GM12878 (cell line): ENCODE measurements at regions not wholly inside any gene's neighbourhood (a gene's known extent, or its start where the extent isn't known, plus 50 kb on each side); places are given as distances from the start of the nearest gene placed in this dataset.

Source experiments
- ATAC-seq: fragments of 200-7000 bp; cut with Tn5 transposase; 3 replicates; pipeline ENCODE4 v1.9.1; 2020; ENCODE audit warnings: mild to moderate bottlenecking, moderate library complexity
- BruUV-seq: library from RNA; stranded (reverse); fragments of 400-500 nt; replicated peaks from 2 replicates; lab custom pipeline; 2021; lab: Mats Ljungman, UMichigan
- CTCF ChIA-PET: fragments of 300-600 bp; sonication (Branson Sonifier 250); formaldehyde crosslinking; extraction: SDS; loops from one replicate; lab custom pipeline; 2021; ENCODE audit warnings: inconsistent platforms; lab: Yijun Ruan, JAX
- POLR2A ChIA-PET: fragments of 350-600 bp; formaldehyde crosslinking; extraction: SDS; loops from one replicate; lab custom pipeline; 2021; ENCODE audit warnings: inconsistent platforms; lab: Charles Lee
- RAD21 ChIA-PET: fragments of 300-600 bp; sonication (Branson Sonifier 250); formaldehyde crosslinking; loops from one replicate; lab custom pipeline; 2023; ENCODE audit warnings: antibody characterized with exemption; ENCODE audit not compliant: unreplicated experiment; lab: Charles Lee
- SMC1A ChIA-PET: fragments of 300-600 bp; sonication (Branson Sonifier 250); formaldehyde crosslinking; loops from one replicate; lab custom pipeline; 2023; ENCODE audit not compliant: unreplicated experiment, uncharacterized antibody; lab: Charles Lee
- DNase-seq: peaks from one replicate; pipeline ENCODE4 v3.0.0-alpha.2; 2011; ENCODE audit warnings: low read depth, low spot score
- FAIRE-seq: peaks from 3 replicates; lab custom pipeline; 2011; peaks lifted over from hg19 to GRCh38; lab: Jason Lieb, UNC
- H2AFZ ChIP-seq: 2 replicates; pipeline ENCODE4 v1.6.0; 2011; ENCODE audit warnings: low read depth, low read length, control low read depth; ENCODE audit not compliant: control insufficient read depth
- H3K27ac ChIP-seq: 2 replicates; pipeline ENCODE4 v1.5.1; 2011; ENCODE audit warnings: control low read depth; ENCODE audit not compliant: control insufficient read depth, insufficient read depth
- H3K27me3 ChIP-seq, 2 experiments: replicated peaks in 1 of 2; 2 replicates each; pipeline versions ENCODE4 v1.6.0 to v1.6.1; 2011; ENCODE audit warnings: low read length in 1 of 2; ENCODE audit not compliant: control insufficient read depth in 2 of 2, insufficient read depth in 2 of 2
- H3K36me3 ChIP-seq, 2 experiments: 2 replicates each; pipeline ENCODE4 v1.5.1; 2011; ENCODE audit warnings: low read length in 1 of 2; ENCODE audit not compliant: control insufficient read depth in 2 of 2, insufficient read depth in 2 of 2
- H3K4me1 ChIP-seq: 2 replicates; pipeline ENCODE4 v1.6.1; 2011; ENCODE audit warnings: mild to moderate bottlenecking, low read length, moderate library complexity, mixed read lengths; ENCODE audit not compliant: control insufficient read depth, insufficient read depth
- H3K4me2 ChIP-seq: 2 replicates; pipeline ENCODE4 v1.6.0; 2011; ENCODE audit warnings: control low read depth; ENCODE audit not compliant: control insufficient read depth, insufficient read depth
- H3K4me3 ChIP-seq: fragments of 200-600 bp; sonication (generic); 2 replicates; pipeline ENCODE4 v1.5.1; 2016
- H3K79me2 ChIP-seq: 2 replicates; pipeline ENCODE4 v1.6.0; 2011; ENCODE audit warnings: low read length; ENCODE audit not compliant: control insufficient read depth, insufficient read depth
- H3K9ac ChIP-seq: 2 replicates; pipeline ENCODE4 v1.8.0; 2011; ENCODE audit warnings: low read length, control low read depth, mixed read lengths; ENCODE audit not compliant: control insufficient read depth, insufficient read depth
- H3K9me3 ChIP-seq: replicated peaks from 3 replicates; pipeline ENCODE4 v1.5.1; 2011; ENCODE audit warnings: mild to moderate bottlenecking, low read length; ENCODE audit not compliant: control insufficient read depth, insufficient read depth
- H4K20me1 ChIP-seq: 2 replicates; pipeline ENCODE4 v1.6.0; 2011; ENCODE audit not compliant: control insufficient read depth, insufficient read depth
- EED ChIP-seq: sonication (generic); IDR thresholded peaks from 2 replicates; pipeline ENCODE4 v1.6.1; 2016; ENCODE audit warnings: antibody characterized with exemption, low read depth
- ESRRA ChIP-seq: IDR thresholded peaks from 2 replicates; pipeline ENCODE4 v1.6.1; 2012; ENCODE audit warnings: mild to moderate bottlenecking, low read length, improper control_type of control experiment
- FOXK2 ChIP-seq: fragments of 450-650 bp; IDR thresholded peaks from 2 replicates; pipeline ENCODE4 v1.6.1; 2017; ENCODE audit warnings: mild to moderate bottlenecking, moderate library complexity
- JUND ChIP-seq: IDR thresholded peaks from 2 replicates; pipeline ENCODE4 v1.6.1; 2012; ENCODE audit warnings: low read depth, mild to moderate bottlenecking, low read length, improper control_type of control experiment, moderate library complexity
- POLR2AphosphoS2 ChIP-seq: IDR thresholded peaks from 2 replicates; pipeline ENCODE4 v1.6.1; 2011; ENCODE audit warnings: low read depth, mild to moderate bottlenecking, low read length, improper control_type of control experiment, moderate library complexity
- TCF7 ChIP-seq: IDR thresholded peaks from 2 replicates; pipeline ENCODE4 v1.6.1; 2014; ENCODE audit warnings: antibody characterized with exemption, borderline replicate concordance
- WGBS: methylation state at CpG from one replicate; pipeline ENCODE4 v1.1.6; 2016; ENCODE audit warnings: low lambda C conversion rate; ENCODE audit not compliant: insufficient replicate concordance, insufficient coverage; ENCODE audit errors: missing lambda C conversion rate; 5-methylcytosine and 5-hydroxymethylcytosine counted together
- in situ Hi-C: fragments of 300-500 bp; cut with MboI; formaldehyde crosslinking; loops from 9 replicates; pipeline ENCODE4 v1.14.3; 2018; ENCODE audit warnings: mixed read lengths
- intact Hi-C: fragments of 100-400 bp; cut with micrococcal nuclease; formaldehyde crosslinking; loops from one replicate; pipeline ENCODE4 v1.14.2; 2022; ENCODE audit not compliant: unreplicated experiment
- TF ChIP-seq, protein P1 (sequence below): fragments of 450-650 bp; IDR thresholded peaks from 2 replicates; pipeline ENCODE4 v1.6.1; 2017; ENCODE audit warnings: mild to moderate bottlenecking, moderate library complexity
- TF ChIP-seq, protein P2 (sequence below): IDR thresholded peaks from 2 replicates; pipeline ENCODE4 v1.6.1; 2012; ENCODE audit warnings: low read depth, low read length, improper control_type of control experiment

DNA sequence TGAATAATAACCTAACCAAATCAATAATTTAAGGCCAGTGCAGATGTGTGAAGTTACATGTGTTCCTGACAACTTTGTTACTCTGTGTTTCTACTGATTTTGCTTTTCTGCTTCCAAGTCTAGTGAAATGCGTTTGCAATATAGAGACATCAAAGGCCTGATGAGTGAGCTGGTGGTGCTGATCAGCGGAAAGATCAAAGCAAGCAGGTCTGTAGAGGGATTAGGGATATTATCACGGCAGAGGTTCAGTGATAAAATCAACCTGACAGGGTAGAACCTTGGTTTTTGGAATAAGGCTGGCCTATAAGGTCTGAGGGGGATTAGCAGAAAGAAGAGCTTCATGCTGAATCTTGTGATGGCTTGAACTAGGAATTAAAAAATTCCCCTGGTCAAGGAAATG is 111.7 kb downstream of the EDEM1 start:
- CTCF ChIA-PET, result interaction anchor here (0.8 to 2.7 kb wide), 16 partner anchors 8 to 588 kb away, joined by 3 to 11 read pairs (median 4); no protein-coding TSS in a partner anchor
- SMC1A ChIA-PET, result interaction anchor here (0.8 to 3.7 kb wide), 22 partner anchors 11 to 1269 kb away, joined by 3 to 34 read pairs (median 5); partner anchors contain the start of gene ARL8B
- in situ Hi-C loops, result loop anchor here (10.0 kb wide), 1 partner anchor 174 kb away; the partner anchor contains the start of gene ARL8B

More for the DNA sequence above, 111.7 kb downstream of the EDEM1 start:
- no peak for DNase-seq
- H3K9ac ChIP-seq, result no peak overlapping the region
- intact Hi-C loops, result loop anchor here (2.0 kb wide), 1 partner anchor 158 kb away; no protein-coding TSS in a partner anchor
- 85% methylated on average over 3 of the region's 3 CpGs for WGBS
- H3K4me1 ChIP-seq, result peaks cover 14% of the 10 kb centered on the region
- FAIRE-seq, result no peak
- no peaks in the 10 kb centered on the region for H3K79me2 ChIP-seq
- H4K20me1 ChIP-seq, result no peaks in the 10 kb centered on the region
- H2AFZ ChIP-seq, result no peak overlapping the region
- H3K4me3 ChIP-seq, result no peak overlapping the region
- no TSS peak for BruUV-seq
- TF ChIP-seq POLR2AphosphoS2, result no peak
- TF ChIP-seq ESRRA, result no peak
- TF ChIP-seq TCF7, result peak; percentile 47; the same call in 1 of the 2 replicates
- TF ChIP-seq, protein P1, sequence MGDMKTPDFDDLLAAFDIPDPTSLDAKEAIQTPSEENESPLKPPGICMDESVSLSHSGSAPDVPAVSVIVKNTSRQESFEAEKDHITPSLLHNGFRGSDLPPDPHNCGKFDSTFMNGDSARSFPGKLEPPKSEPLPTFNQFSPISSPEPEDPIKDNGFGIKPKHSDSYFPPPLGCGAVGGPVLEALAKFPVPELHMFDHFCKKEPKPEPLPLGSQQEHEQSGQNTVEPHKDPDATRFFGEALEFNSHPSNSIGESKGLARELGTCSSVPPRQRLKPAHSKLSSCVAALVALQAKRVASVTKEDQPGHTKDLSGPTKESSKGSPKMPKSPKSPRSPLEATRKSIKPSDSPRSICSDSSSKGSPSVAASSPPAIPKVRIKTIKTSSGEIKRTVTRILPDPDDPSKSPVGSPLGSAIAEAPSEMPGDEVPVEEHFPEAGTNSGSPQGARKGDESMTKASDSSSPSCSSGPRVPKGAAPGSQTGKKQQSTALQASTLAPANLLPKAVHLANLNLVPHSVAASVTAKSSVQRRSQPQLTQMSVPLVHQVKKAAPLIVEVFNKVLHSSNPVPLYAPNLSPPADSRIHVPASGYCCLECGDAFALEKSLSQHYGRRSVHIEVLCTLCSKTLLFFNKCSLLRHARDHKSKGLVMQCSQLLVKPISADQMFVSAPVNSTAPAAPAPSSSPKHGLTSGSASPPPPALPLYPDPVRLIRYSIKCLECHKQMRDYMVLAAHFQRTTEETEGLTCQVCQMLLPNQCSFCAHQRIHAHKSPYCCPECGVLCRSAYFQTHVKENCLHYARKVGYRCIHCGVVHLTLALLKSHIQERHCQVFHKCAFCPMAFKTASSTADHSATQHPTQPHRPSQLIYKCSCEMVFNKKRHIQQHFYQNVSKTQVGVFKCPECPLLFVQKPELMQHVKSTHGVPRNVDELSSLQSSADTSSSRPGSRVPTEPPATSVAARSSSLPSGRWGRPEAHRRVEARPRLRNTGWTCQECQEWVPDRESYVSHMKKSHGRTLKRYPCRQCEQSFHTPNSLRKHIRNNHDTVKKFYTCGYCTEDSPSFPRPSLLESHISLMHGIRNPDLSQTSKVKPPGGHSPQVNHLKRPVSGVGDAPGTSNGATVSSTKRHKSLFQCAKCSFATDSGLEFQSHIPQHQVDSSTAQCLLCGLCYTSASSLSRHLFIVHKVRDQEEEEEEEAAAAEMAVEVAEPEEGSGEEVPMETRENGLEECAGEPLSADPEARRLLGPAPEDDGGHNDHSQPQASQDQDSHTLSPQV, result no peak
- TF ChIP-seq FOXK2, result no peak
- TF ChIP-seq, protein P2, sequence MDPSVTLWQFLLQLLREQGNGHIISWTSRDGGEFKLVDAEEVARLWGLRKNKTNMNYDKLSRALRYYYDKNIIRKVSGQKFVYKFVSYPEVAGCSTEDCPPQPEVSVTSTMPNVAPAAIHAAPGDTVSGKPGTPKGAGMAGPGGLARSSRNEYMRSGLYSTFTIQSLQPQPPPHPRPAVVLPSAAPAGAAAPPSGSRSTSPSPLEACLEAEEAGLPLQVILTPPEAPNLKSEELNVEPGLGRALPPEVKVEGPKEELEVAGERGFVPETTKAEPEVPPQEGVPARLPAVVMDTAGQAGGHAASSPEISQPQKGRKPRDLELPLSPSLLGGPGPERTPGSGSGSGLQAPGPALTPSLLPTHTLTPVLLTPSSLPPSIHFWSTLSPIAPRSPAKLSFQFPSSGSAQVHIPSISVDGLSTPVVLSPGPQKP, result no peak
- no peak for TF ChIP-seq JUND
- no peak for TF ChIP-seq EED
- TF ChIP-seq, all 136 proteins: peak for 1
- POLR2A ChIA-PET, result interaction anchor here (1.2 to 1.5 kb wide), 4 partner anchors 98 to 161 kb away, joined by 3 to 4 read pairs (median 4); no protein-coding TSS in a partner anchor
- H3K27me3 ChIP-seq, result no peaks in the 10 kb centered on the region
- no peak overlapping the region for H3K27ac ChIP-seq
- H3K4me2 ChIP-seq, result no peak overlapping the region
- RAD21 ChIA-PET, result interaction anchor here (0.8 to 3.7 kb wide), 16 partner anchors 22 to 930 kb away, joined by 3 to 21 read pairs (median 5); no protein-coding TSS in a partner anchor
- no peak for ATAC-seq
- no peaks in the 10 kb centered on the region for H3K36me3 ChIP-seq
- no peaks in the 10 kb centered on the region; the same call in 2 of the 3 replicates for H3K9me3 ChIP-seq
